ENCODE measurements at regions not wholly inside any gene's neighbourhood (a gene's known extent, or its start where the extent isn't known, plus 50 kb on each side); places are given as distances from the start of the nearest gene placed in this dataset.

DNA sequence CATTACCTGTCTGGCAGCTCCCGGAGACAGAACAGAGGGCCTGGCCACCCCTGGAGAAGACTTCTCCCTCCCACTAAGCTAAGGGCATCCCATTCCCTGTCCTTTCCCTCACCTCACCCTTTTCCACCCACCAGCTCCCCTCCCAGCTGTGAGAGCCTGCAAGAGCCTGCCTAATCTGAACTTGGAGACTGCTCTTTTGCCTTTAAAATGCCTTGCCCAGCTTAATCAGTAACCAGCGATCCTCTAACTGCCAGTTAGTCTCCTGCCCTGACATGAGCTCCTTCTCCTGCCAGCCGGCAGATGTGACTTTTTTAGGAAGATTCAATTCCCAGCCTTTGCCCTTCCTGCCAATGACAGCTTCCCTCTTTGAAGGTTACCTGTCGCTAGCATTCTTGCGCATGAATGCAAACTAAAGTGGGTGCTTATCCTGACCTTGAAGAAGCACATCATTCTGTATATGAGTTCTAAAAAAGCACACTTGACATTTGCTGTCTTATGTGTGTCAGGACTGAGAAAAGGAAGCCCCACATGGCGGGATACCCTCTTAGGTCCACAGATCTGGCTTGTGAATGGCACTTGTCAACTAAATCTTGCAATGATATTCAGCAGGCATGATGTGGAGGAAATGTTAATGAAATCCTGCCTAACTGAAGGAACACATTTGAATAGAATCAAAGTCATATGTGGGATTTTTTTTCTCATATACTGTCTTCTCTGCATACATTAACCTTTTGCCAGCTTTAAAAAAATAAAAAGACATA, 411.2 kb upstream of the SLC30A5 start:
- TF ChIP-seq POLR2A (IDR thresholded peaks at IDR 0.05) (no peak), POLR2AphosphoS5 (IDR thresholded peaks at IDR 0.05) (no peak)
- TF ChIP-seq, protein P1, sequence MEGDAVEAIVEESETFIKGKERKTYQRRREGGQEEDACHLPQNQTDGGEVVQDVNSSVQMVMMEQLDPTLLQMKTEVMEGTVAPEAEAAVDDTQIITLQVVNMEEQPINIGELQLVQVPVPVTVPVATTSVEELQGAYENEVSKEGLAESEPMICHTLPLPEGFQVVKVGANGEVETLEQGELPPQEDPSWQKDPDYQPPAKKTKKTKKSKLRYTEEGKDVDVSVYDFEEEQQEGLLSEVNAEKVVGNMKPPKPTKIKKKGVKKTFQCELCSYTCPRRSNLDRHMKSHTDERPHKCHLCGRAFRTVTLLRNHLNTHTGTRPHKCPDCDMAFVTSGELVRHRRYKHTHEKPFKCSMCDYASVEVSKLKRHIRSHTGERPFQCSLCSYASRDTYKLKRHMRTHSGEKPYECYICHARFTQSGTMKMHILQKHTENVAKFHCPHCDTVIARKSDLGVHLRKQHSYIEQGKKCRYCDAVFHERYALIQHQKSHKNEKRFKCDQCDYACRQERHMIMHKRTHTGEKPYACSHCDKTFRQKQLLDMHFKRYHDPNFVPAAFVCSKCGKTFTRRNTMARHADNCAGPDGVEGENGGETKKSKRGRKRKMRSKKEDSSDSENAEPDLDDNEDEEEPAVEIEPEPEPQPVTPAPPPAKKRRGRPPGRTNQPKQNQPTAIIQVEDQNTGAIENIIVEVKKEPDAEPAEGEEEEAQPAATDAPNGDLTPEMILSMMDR (IDR thresholded peaks at IDR 0.05 in 8 of 11, conservative IDR thresholded peaks at IDR 0.05 in 3 of 11): no peak
